ENCODE measurements at regions not wholly inside any gene's neighbourhood (a gene's known extent, or its start where the extent isn't known, plus 50 kb on each side); places are given as distances from the start of the nearest gene placed in this dataset.
A peak's percentile ranks its signal among the peaks of the same experiment; 100 is the strongest.

DNA sequence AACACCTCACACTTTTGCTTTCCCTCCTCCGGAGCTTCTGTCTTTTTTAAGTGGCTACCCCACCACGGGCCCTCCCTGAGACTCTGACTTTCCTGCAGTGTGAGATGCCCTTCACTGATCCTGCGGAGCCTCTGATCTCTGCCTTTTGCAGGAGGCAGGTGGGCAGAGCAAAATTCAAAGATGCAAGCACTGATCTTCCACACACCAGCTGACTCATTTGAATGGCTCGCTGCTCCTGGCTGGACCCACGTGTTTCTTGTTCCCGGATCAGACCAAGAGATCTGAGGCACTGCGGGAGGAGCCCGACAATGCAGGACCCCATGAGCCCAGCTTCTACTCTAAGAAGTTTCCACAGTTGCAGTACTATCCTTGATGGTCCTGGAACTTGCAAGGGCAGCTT is 1607.9 kb upstream of the TENM3 start:
- no peak for DNase-seq (ENCODE audit: extremely low spot score, unreplicated experiment)
- Mint-ChIP-seq H3K9me3 (ENCODE audit: unreplicated experiment) (no peaks in the 10 kb centered on the region), H3K27me3 (ENCODE audit: unreplicated experiment) (peaks cover 5% of the 10 kb centered on the region), H3K4me3 (ENCODE audit: unreplicated experiment) (no peak overlapping the region), H3K4me1 (ENCODE audit: unreplicated experiment) (peaks cover 4% of the 10 kb centered on the region), H3K27ac (ENCODE audit: unreplicated experiment) (no peak overlapping the region), H3K36me3 (ENCODE audit: unreplicated experiment) (no peaks in the 10 kb centered on the region)
- TF ChIP-seq, protein P1, sequence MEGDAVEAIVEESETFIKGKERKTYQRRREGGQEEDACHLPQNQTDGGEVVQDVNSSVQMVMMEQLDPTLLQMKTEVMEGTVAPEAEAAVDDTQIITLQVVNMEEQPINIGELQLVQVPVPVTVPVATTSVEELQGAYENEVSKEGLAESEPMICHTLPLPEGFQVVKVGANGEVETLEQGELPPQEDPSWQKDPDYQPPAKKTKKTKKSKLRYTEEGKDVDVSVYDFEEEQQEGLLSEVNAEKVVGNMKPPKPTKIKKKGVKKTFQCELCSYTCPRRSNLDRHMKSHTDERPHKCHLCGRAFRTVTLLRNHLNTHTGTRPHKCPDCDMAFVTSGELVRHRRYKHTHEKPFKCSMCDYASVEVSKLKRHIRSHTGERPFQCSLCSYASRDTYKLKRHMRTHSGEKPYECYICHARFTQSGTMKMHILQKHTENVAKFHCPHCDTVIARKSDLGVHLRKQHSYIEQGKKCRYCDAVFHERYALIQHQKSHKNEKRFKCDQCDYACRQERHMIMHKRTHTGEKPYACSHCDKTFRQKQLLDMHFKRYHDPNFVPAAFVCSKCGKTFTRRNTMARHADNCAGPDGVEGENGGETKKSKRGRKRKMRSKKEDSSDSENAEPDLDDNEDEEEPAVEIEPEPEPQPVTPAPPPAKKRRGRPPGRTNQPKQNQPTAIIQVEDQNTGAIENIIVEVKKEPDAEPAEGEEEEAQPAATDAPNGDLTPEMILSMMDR (IDR thresholded peaks at IDR 0.05), result no peak

DNA sequence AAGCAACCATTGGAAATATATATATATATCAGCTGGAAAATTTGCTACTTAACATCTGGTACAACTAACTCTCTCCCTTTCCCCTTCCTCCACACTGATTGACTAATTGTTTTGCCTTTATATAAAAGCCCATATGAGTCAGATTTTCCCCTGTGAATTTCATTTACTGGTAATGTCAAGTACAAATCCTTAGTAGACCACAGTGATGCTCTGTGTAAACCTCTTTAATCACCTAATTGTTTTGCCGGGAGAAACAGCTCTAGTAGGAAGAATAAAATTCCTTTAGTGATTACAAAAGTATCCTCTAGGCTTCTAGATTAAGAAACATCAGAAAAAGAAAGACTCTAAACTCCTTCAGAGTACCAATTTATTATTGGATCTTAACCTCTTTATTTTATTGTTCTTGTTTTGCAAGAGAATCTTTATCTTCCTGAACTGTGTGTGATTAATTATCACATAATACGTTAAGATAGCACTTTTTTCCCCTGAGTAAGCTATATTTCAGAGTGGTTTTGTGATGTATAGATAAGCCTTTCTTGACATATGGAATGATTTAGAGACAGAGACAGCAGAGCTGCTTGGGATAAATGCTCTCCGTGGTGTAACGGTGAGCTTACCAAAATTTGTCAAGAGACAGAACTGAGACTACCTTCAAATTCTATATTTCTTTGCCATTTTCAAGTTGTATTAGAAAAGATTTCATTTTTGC is 1606.4 kb upstream of the TENM3 start:
- TF ChIP-seq, protein P1 (IDR thresholded peaks at IDR 0.05), result no peak
- no peak for DNase-seq (ENCODE audit: extremely low spot score, unreplicated experiment)
- peaks cover 4% of the 10 kb centered on the region for H3K4me1 Mint-ChIP-seq (ENCODE audit: unreplicated experiment)
- H3K27me3 Mint-ChIP-seq (ENCODE audit: unreplicated experiment), result peaks cover 5% of the 10 kb centered on the region
- H3K9me3 Mint-ChIP-seq (ENCODE audit: unreplicated experiment), result no peaks in the 10 kb centered on the region
- H3K27ac Mint-ChIP-seq (ENCODE audit: unreplicated experiment), result no peak overlapping the region
- H3K4me3 Mint-ChIP-seq (ENCODE audit: unreplicated experiment), result no peak overlapping the region
- no peaks in the 10 kb centered on the region for H3K36me3 Mint-ChIP-seq (ENCODE audit: unreplicated experiment)

DNA sequence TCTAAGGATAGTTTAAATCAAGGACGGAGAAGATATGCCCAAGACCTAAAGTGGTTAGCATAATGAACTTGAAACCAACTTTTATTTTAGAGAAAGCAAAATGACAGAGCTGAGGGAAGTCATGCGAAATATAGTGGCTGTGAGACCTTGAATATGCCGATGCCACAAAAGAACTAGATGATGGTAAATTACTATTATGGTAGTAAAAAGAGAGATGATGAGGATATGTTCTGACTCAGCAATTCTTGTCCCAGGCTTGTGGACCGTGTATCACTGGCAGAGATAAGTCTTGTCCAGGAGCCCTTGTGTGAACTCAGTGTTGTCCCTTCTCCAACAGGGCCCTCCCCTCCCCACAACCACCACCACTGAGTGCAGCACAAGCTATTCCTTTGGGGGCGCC is 1605.6 kb upstream of the TENM3 start:
- TF ChIP-seq, protein P1 (IDR thresholded peaks at IDR 0.05), result no peak
- no peaks in the 10 kb centered on the region for H3K9me3 Mint-ChIP-seq (ENCODE audit: unreplicated experiment)
- peaks cover 5% of the 10 kb centered on the region for H3K27me3 Mint-ChIP-seq (ENCODE audit: unreplicated experiment)
- H3K4me3 Mint-ChIP-seq (ENCODE audit: unreplicated experiment), result no peak overlapping the region
- H3K36me3 Mint-ChIP-seq (ENCODE audit: unreplicated experiment), result no peaks in the 10 kb centered on the region
- peaks cover 4% of the 10 kb centered on the region for H3K4me1 Mint-ChIP-seq (ENCODE audit: unreplicated experiment)
- H3K27ac Mint-ChIP-seq (ENCODE audit: unreplicated experiment), result no peak overlapping the region
- DNase-seq (ENCODE audit: extremely low spot score, unreplicated experiment), result no peak

DNA sequence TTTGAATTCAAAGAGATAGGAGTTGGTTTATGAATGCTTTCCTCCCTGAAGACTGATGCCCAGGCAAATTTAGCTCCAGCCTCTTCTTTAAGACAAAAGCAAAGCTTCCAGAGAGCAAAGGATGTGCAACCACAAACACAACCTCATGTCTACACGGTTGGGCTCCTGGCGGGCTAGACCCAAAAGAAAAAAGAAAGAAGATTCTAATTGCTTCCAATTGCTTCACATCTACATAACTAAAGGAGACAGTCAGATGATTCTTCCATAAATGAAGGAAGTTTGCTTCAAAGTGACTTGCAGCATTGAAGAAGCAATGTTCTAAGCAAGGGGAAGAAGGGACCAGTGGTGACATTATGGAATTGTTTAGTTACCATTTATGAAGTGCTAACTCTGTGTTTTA is 1603.0 kb upstream of the TENM3 start:
- peaks cover 7% of the 10 kb centered on the region for H3K27me3 Mint-ChIP-seq (ENCODE audit: unreplicated experiment)
- DNase-seq (ENCODE audit: extremely low spot score, unreplicated experiment), result no peak
- TF ChIP-seq, protein P1 (IDR thresholded peaks at IDR 0.05), result no peak
- no peaks in the 10 kb centered on the region for H3K36me3 Mint-ChIP-seq (ENCODE audit: unreplicated experiment)
- H3K4me1 Mint-ChIP-seq (ENCODE audit: unreplicated experiment), result peaks cover 4% of the 10 kb centered on the region
- no peaks in the 10 kb centered on the region for H3K9me3 Mint-ChIP-seq (ENCODE audit: unreplicated experiment)
- H3K4me3 Mint-ChIP-seq (ENCODE audit: unreplicated experiment), result no peak overlapping the region
- no peak overlapping the region for H3K27ac Mint-ChIP-seq (ENCODE audit: unreplicated experiment)

DNA sequence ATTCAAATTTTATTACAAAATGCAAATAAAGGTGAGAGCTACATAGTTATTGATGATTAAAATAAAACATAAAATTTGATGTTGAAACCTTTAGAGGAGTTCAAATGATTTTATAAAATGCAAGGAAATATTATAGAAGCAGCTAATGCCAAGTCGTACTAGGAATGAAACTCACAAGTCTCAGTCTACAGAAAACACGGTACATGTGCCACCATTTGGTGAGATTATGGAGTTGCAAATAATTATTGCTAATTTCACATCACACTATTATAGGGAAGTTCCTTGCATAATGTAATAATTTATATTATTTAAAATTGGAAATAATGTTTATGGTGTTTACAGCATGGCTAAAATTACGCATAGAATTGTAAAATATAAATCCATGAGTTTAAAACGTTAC is 1601.7 kb upstream of the TENM3 start:
- TF ChIP-seq, protein P1 (IDR thresholded peaks at IDR 0.05), result peak; percentile 19
- Mint-ChIP-seq H3K27me3 (ENCODE audit: unreplicated experiment) (peaks cover 12% of the 10 kb centered on the region), H3K4me3 (ENCODE audit: unreplicated experiment) (no peak overlapping the region), H3K4me1 (ENCODE audit: unreplicated experiment) (peaks cover 4% of the 10 kb centered on the region), H3K36me3 (ENCODE audit: unreplicated experiment) (no peaks in the 10 kb centered on the region), H3K27ac (ENCODE audit: unreplicated experiment) (no peak overlapping the region), H3K9me3 (ENCODE audit: unreplicated experiment) (no peaks in the 10 kb centered on the region)
- no peak for DNase-seq (ENCODE audit: extremely low spot score, unreplicated experiment)

Measured in osteocyte (in vitro differentiated cells).